ENCODE measurements at regions not wholly inside any gene's neighbourhood (a gene's known extent, or its start where the extent isn't known, plus 50 kb on each side); places are given as distances from the start of the nearest gene placed in this dataset.

DNA sequence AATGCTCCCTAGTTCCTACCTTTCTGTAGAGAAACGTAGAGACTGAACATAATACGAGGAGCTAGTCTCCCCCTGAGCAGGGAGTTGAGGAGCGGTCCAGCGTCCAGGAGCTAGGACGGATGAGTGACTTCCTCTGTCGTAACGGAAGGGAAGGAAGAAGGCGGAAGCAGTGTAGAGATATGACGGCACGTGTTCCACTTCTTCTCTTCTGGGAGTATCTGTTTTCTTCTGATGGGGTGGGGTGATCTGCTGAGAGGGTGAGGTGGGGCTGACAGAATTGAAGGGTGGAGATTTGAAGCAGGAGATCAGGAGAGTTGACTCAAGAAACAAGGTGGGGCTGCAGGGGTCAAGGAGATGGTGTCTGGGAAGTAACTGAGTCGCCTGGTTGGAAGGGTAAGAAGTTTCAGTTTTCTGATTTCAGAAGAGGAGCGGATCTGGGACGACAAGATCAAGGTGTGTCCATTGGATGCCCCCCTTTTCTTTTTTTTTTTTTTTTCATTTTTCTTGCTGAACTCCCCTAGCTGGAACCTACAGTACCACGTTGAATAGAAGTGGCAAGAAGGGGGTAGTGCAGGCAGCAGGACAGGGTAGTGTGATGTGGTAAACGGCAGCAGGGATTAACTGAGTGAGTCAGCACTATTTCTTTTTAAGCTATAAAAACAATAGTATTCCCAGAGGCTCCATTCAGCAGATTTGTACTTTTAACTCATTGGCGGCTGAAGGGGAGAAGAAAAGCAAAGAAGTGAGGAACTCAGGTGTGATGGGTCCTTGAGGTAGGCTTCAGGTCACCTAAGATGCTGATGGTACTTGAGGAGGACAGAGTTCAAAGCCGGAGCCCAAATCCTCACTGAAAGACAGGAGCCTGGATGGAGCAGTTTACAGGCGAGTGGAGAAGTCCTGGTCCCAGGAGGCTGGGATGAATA is 50.8 kb upstream of the SETD7 start:
- H3K4me1 Mint-ChIP-seq = peaks cover 16 to 17% of the 10 kb centered on the region in 2 donors
- H3K36me3 ChIP-seq (ENCODE audit: control insufficient read depth, insufficient read depth, low read length) = no peaks in the 10 kb centered on the region
- H3K36me3 Mint-ChIP-seq = no peaks in the 10 kb centered on the region
- H3K27ac ChIP-seq (ENCODE audit: low read length) = no peak overlapping the region
- DNase-seq (peak in 1 of 2 donors; percentile 22), ATAC-seq (peak in 2 of 3 donors; percentile 40 to 63)
- peak overlapping the region; percentile 6 to 67 for H3K27ac Mint-ChIP-seq
- no peaks in the 10 kb centered on the region for H3K27me3 ChIP-seq (ENCODE audit: control insufficient read depth, insufficient read depth, low read length)
- 39% methylated on average over 16 of the region's 18 CpGs for WGBS (ENCODE audit: insufficient coverage)
- H3K4me3 ChIP-seq (ENCODE audit: low read length) = peak overlapping the region; percentile 2
- peaks cover 14 to 26% of the 10 kb centered on the region in 2 donors for H3K27me3 Mint-ChIP-seq (ENCODE audit: low read depth in 2 of 2)
- TF ChIP-seq, protein P1, sequence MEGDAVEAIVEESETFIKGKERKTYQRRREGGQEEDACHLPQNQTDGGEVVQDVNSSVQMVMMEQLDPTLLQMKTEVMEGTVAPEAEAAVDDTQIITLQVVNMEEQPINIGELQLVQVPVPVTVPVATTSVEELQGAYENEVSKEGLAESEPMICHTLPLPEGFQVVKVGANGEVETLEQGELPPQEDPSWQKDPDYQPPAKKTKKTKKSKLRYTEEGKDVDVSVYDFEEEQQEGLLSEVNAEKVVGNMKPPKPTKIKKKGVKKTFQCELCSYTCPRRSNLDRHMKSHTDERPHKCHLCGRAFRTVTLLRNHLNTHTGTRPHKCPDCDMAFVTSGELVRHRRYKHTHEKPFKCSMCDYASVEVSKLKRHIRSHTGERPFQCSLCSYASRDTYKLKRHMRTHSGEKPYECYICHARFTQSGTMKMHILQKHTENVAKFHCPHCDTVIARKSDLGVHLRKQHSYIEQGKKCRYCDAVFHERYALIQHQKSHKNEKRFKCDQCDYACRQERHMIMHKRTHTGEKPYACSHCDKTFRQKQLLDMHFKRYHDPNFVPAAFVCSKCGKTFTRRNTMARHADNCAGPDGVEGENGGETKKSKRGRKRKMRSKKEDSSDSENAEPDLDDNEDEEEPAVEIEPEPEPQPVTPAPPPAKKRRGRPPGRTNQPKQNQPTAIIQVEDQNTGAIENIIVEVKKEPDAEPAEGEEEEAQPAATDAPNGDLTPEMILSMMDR (IDR thresholded peaks at IDR 0.05) = no peak
- no peaks in the 10 kb centered on the region for H3K9me3 Mint-ChIP-seq
- peak overlapping the region; percentile 94 for H3K4me3 Mint-ChIP-seq
- H3K4me1 ChIP-seq (ENCODE audit: control insufficient read depth, insufficient read depth, low read length) = peaks cover 9% of the 10 kb centered on the region
- H3K9me3 ChIP-seq (ENCODE audit: control insufficient read depth, insufficient read depth, low read length) = no peaks in the 10 kb centered on the region
- intact Hi-C loops (cut with micrococcal nuclease) = loop anchor here (10.0 kb wide), 1 partner anchor 648 kb away; no protein-coding TSS in a partner anchor

- no peaks in the 10 kb centered on the region for H3K9me3 Mint-ChIP-seq
- peaks cover 16 to 17% of the 10 kb centered on the region in 2 donors for H3K4me1 Mint-ChIP-seq
- Histone ChIP-seq H3K4me3 (ENCODE audit: low read length) (no peak overlapping the region), H3K9me3 (ENCODE audit: control insufficient read depth, insufficient read depth, low read length) (no peaks in the 10 kb centered on the region), H3K27ac (ENCODE audit: low read length) (no peak overlapping the region), H3K4me1 (ENCODE audit: control insufficient read depth, insufficient read depth, low read length) (peaks cover 9% of the 10 kb centered on the region), H3K27me3 (ENCODE audit: control insufficient read depth, insufficient read depth, low read length) (no peaks in the 10 kb centered on the region), H3K36me3 (ENCODE audit: control insufficient read depth, insufficient read depth, low read length) (no peaks in the 10 kb centered on the region)
- ATAC-seq (no peak), DNase-seq (no peak)
- TF ChIP-seq, protein P1 (IDR thresholded peaks at IDR 0.05) = no peak
- H3K27ac Mint-ChIP-seq = peak overlapping the region; percentile 6 to 67
- no peaks in the 10 kb centered on the region for H3K36me3 Mint-ChIP-seq
- H3K4me3 Mint-ChIP-seq = peak overlapping the region; percentile 94
- 83% methylated on average over 8 of the region's 8 CpGs for WGBS (ENCODE audit: insufficient coverage)
- intact Hi-C loops (cut with micrococcal nuclease) = loop anchor here (10.0 kb wide), 1 partner anchor 649 kb away; no protein-coding TSS in a partner anchor
- peaks cover 14 to 23% of the 10 kb centered on the region in 2 donors for H3K27me3 Mint-ChIP-seq (ENCODE audit: low read depth in 2 of 2)
Measured at GRCh38 chr4:139606103-139606502, 50.1 kb upstream of the SETD7 start.

All from natural killer cell (primary cell).